Stomach (tissue), 8 donors: ENCODE measurements at regions not wholly inside any gene's neighbourhood (a gene's known extent, or its start where the extent isn't known, plus 50 kb on each side); places are given as distances from the start of the nearest gene placed in this dataset.

Source experiments
- DNase-seq, 2 donors: peaks; one replicate each; pipeline versions ENCODE4 v3.0.0 to v3.0.0-alpha.2; 2013 to 2019
- H3K27ac ChIP-seq, 5 donors: fragments of 200-600 bp in 4 of 5; sonication (generic) in 4 of 5; one replicate each; pipeline ENCODE4 v1.5.1; 2013 to 2019; ENCODE audit warnings: mild to moderate bottlenecking in 1 of 5, moderate library complexity in 1 of 5
- H3K27me3 ChIP-seq, 3 donors: fragments of 200-600 bp; sonication (generic); one replicate each; pipeline ENCODE4 v1.5.1; 2017 to 2019; ENCODE audit warnings: mixed run types in 1 of 3
- H3K36me3 ChIP-seq, 4 donors: fragments of 200-600 bp; sonication (generic); 1 replicate in 3 of 4; 2 replicates in 1 of 4; pipeline ENCODE4 v1.5.1; 2016 to 2019
- H3K4me1 ChIP-seq, 4 donors: fragments of 200-600 bp; sonication (generic); one replicate each; pipeline ENCODE4 v1.5.1; 2016 to 2019
- H3K4me3 ChIP-seq, 4 donors: fragments of 200-600 bp; sonication (generic) in 3 of 4; one replicate each; pipeline ENCODE4 v1.5.1; 2016 to 2019; ENCODE audit warnings: mild to moderate bottlenecking in 1 of 4
- H3K9me3 ChIP-seq, 4 donors: fragments of 200-600 bp; sonication (generic); one replicate each; pipeline ENCODE4 v1.5.1; 2016 to 2019
- CTCF ChIP-seq, 7 experiments: fragments of 450-650 bp in 4 of 7; fragments of 200-600 bp in 3 of 7; sonication (generic) in 3 of 7; IDR thresholded peaks; one replicate each; pipeline ENCODE4 v1.5.1; 2016 to 2019; ENCODE audit warnings: antibody characterized with exemption in 7 of 7, control low read depth in 2 of 7, mild to moderate bottlenecking in 1 of 7
- EP300 ChIP-seq: sonication (generic); formaldehyde crosslinking; IDR thresholded peaks from one replicate; pipeline ENCODE4 v1.6.1; 2017; ENCODE audit warnings: antibody characterized with exemption
- POLR2A ChIP-seq, 4 donors: fragments of 450-650 bp; IDR thresholded peaks; one replicate each; pipeline ENCODE4 v1.6.1; 2016; ENCODE audit warnings: antibody characterized with exemption in 4 of 4, control low read depth in 2 of 4, mild to moderate bottlenecking in 1 of 4, moderate library complexity in 1 of 4
- POLR2AphosphoS5 ChIP-seq, 3 donors: sonication (generic); formaldehyde crosslinking; IDR thresholded peaks; one replicate each; pipeline ENCODE4 v1.6.1; 2016; ENCODE audit warnings: antibody characterized with exemption in 3 of 3
- WGBS, 5 donors: extraction: QIAGEN DNeasy Blood & Tissue Kit in 3 of 5; methylation state at CpG; one replicate each; pipeline versions ENCODE4 v1.1.5 to v1.1.7; 2013 to 2018; 5-methylcytosine and 5-hydroxymethylcytosine counted together
- intact Hi-C: fragments of 100-400 bp; cut with DNase I; formaldehyde crosslinking; loops from one replicate; pipeline ENCODE4 v1.15.1; 2023; ENCODE audit warnings: low total_unique reads
- donor health status: healthy with polysubstance abuse.
- donor health status: Bipolar disorder and iron deficiency.
- donor health status: healthy.

GRCh38 chr13:81745391-81745790 lies 1404.5 kb upstream of the SPRY2 start:
- intact Hi-C loops, result no loop called here
- Histone ChIP-seq H3K27me3 (no peaks in the 10 kb centered on the region), H3K4me1 (no peaks in the 10 kb centered on the region), H3K9me3 (no peaks in the 10 kb centered on the region), H3K36me3 (no peaks in the 10 kb centered on the region), H3K4me3 (no peak overlapping the region), H3K27ac (no peak overlapping the region)
- WGBS, 5 donors, result 78 to 87% (median 84%) methylated on average over 4 of the region's 4 CpGs
- TF ChIP-seq CTCF (IDR thresholded peaks at IDR 0.05) (no peak), POLR2A (IDR thresholded peaks at IDR 0.05) (no peak), POLR2AphosphoS5 (IDR thresholded peaks at IDR 0.05) (no peak), EP300 (no peak)
- DNase-seq, result no peak

GRCh38 chr13:81738364-81738763 lies 1397.4 kb upstream of the SPRY2 start:
- no peaks in the 10 kb centered on the region for H3K36me3 ChIP-seq
- no peaks in the 10 kb centered on the region for H3K9me3 ChIP-seq
- TF ChIP-seq POLR2AphosphoS5 (IDR thresholded peaks at IDR 0.05) (no peak), CTCF (IDR thresholded peaks at IDR 0.05) (no peak), POLR2A (IDR thresholded peaks at IDR 0.05) (no peak), EP300 (no peak)
- intact Hi-C loops, result no loop called here
- WGBS, 5 donors, result 10 to 21% (median 16%) methylated on average over 1 of the region's 1 CpG
- H3K27me3 ChIP-seq, result no peaks in the 10 kb centered on the region
- DNase-seq, result peak in 1 of 2 donors; percentile 8
- H3K27ac ChIP-seq, result no peak overlapping the region
- H3K4me3 ChIP-seq, result no peak overlapping the region
- no peaks in the 10 kb centered on the region for H3K4me1 ChIP-seq

- Histone ChIP-seq H3K27me3 (no peaks in the 10 kb centered on the region), H3K4me1 (no peaks in the 10 kb centered on the region), H3K27ac (no peak overlapping the region), H3K36me3 (no peaks in the 10 kb centered on the region), H3K4me3 (no peak overlapping the region), H3K9me3 (no peaks in the 10 kb centered on the region)
- 87 to 92% (median 89%) methylated on average over 13 to 14 of the region's 14 CpGs for WGBS, 5 donors
- TF ChIP-seq CTCF (IDR thresholded peaks at IDR 0.05) (no peak), POLR2AphosphoS5 (IDR thresholded peaks at IDR 0.05) (no peak), EP300 (no peak), POLR2A (IDR thresholded peaks at IDR 0.05) (no peak)
- DNase-seq, result no peak
- intact Hi-C loops, result no loop called here
Measured at GRCh38 chr13:81726037-81726726, 1385.3 kb upstream of the SPRY2 start.

GRCh38 chr13:81722456-81722855 lies 1381.5 kb upstream of the SPRY2 start:
- WGBS, 5 donors, result 77 to 88% (median 87%) methylated on average over 1 of the region's 1 CpG
- no peaks in the 10 kb centered on the region for H3K4me1 ChIP-seq
- DNase-seq, result no peak
- no peak overlapping the region for H3K4me3 ChIP-seq
- no peaks in the 10 kb centered on the region for H3K36me3 ChIP-seq
- H3K27ac ChIP-seq, result no peak overlapping the region
- no peaks in the 10 kb centered on the region for H3K9me3 ChIP-seq
- H3K27me3 ChIP-seq, result no peaks in the 10 kb centered on the region
- intact Hi-C loops, result no loop called here
- TF ChIP-seq EP300 (no peak), POLR2A (IDR thresholded peaks at IDR 0.05) (no peak), CTCF (IDR thresholded peaks at IDR 0.05) (no peak), POLR2AphosphoS5 (IDR thresholded peaks at IDR 0.05) (no peak)
